NCI-H82 treated with DMSO at 0.1 percent for 48 hours (cell line): ENCODE measurements at regions not wholly inside any gene's neighbourhood (a gene's known extent, or its start where the extent isn't known, plus 50 kb on each side); places are given as distances from the start of the nearest gene placed in this dataset.

Source experiments
- DNase-seq: peaks from one replicate; lab custom pipeline; 2025; ENCODE audit not compliant: unreplicated experiment; lab: John Stamatoyannopoulos, UW

GRCh38 chr6:113317891-113318574 lies 539.1 kb upstream of the MARCKS start:
- no peak for DNase-seq

GRCh38 chr6:113318575-113318917 lies 538.6 kb upstream of the MARCKS start:
- DNase-seq, result no peak

GRCh38 chr6:113320653-113321052 lies 536.5 kb upstream of the MARCKS start:
- no peak for DNase-seq

GRCh38 chr6:113326781-113327180 lies 530.4 kb upstream of the MARCKS start:
- no peak for DNase-seq

GRCh38 chr6:113328886-113329381 lies 528.2 kb upstream of the MARCKS start:
- DNase-seq, result no peak

GRCh38 chr6:113329942-113330635 lies 527.1 kb upstream of the MARCKS start:
- DNase-seq, result no peak

GRCh38 chr6:113330636-113330946 lies 526.6 kb upstream of the MARCKS start:
- no peak for DNase-seq

- no peak for DNase-seq
Observed at GRCh38 chr6:113331021-113331420, 526.1 kb upstream of the MARCKS start.

GRCh38 chr6:113338644-113339043 lies 518.5 kb upstream of the MARCKS start:
- no peak for DNase-seq

- no peak for DNase-seq
Observed at GRCh38 chr6:113339209-113339608, 517.9 kb upstream of the MARCKS start.

GRCh38 chr6:113340371-113340770 lies 516.8 kb upstream of the MARCKS start:
- DNase-seq, result no peak

GRCh38 chr6:113343940-113344339 lies 513.2 kb upstream of the MARCKS start:
- DNase-seq, result no peak

GRCh38 chr6:113344969-113345368 lies 512.2 kb upstream of the MARCKS start:
- no peak for DNase-seq

- DNase-seq, result no peak
Observed at GRCh38 chr6:113347436-113347835, 509.7 kb upstream of the MARCKS start.

- no peak for DNase-seq
Observed at GRCh38 chr6:113350461-113350860, 506.7 kb upstream of the MARCKS start.

- no peak for DNase-seq
Observed at GRCh38 chr6:113351173-113351834, 505.8 kb upstream of the MARCKS start.

GRCh38 chr6:113352029-113352801 lies 504.9 kb upstream of the MARCKS start:
- DNase-seq, result no peak

GRCh38 chr6:113352831-113353230 lies 504.3 kb upstream of the MARCKS start:
- no peak for DNase-seq

GRCh38 chr6:113353392-113353791 lies 503.8 kb upstream of the MARCKS start:
- DNase-seq, result no peak

GRCh38 chr6:113354204-113354895 lies 502.8 kb upstream of the MARCKS start:
- DNase-seq, result no peak

- no peak for DNase-seq
Observed at GRCh38 chr6:113356139-113356538, 501.0 kb upstream of the MARCKS start.
